Activated CD4-positive, alpha-beta T cell treated with anti-CD3 and anti-CD28 coated beads for 4 hours (primary cell): ENCODE measurements at regions not wholly inside any gene's neighbourhood (a gene's known extent, or its start where the extent isn't known, plus 50 kb on each side); places are given as distances from the start of the nearest gene placed in this dataset.
"Not testable (repeated sequence)": the region's sequence is repeated elsewhere in the genome, so short reads cannot be mapped to it uniquely, and the experiment has no call there.

ENCODE experiments used
- DNase-seq, 2 donors: peaks; one replicate each; pipeline ENCODE4 v3.0.0-alpha.2; 2020

DNA sequence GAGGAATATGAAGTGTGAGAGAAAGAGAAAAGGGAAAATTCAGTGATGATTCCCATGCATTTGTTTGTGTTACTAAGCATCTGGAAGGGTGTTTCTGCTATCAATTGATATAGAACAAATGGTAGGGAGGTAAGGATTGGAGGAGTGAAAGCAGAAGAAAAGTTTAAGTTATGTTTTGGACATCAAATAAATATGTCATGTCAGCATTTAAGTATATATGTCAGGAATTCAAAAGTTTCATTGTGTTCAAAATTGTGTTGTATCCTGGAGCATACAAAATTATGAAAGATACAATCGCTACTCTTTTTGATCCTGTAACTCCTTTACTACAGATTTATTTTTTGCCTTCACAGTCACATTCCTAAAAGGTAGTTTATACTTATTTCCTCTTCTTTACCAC, 885.8 kb downstream of the KCNA4 start:
- DNase-seq, result no peak

DNA sequence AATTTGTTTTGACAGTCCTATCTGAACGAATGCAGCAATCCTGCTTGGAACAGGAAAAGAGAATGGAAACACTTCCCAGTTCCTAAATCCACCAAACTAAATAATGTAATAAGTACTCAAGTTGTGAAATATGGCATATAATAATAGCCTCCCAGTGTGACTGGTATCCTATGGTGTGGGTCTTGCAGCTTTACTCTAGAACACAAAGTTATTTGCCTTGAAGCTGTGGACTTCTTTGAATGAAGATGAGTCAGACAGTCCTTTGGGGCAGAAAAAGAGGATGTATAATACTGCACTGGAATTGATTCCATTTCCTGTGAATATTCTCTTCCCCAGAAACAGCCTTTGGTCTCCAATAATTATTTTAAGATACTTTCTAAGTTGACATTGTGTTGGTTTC, 887.0 kb downstream of the KCNA4 start:
- no peak for DNase-seq

DNA sequence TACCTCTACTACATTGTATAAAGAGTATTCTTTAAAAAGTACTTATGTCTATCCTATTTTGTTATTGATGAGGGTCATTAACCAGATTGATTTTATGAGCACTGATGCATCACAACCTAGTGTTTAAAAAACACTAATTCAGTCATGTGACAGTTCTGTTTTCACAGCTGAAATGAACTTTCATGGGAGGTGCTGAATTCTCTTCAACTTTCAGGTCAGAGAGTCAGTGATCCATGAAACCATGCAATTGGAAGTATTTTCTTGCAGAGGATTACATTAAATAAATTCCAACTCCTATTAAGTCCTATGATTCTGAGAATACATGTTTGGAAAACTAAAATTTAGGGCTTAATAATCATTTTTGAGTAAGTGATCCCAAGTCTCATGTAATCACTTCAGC, 889.4 kb downstream of the KCNA4 start:
- no peak for DNase-seq

DNA sequence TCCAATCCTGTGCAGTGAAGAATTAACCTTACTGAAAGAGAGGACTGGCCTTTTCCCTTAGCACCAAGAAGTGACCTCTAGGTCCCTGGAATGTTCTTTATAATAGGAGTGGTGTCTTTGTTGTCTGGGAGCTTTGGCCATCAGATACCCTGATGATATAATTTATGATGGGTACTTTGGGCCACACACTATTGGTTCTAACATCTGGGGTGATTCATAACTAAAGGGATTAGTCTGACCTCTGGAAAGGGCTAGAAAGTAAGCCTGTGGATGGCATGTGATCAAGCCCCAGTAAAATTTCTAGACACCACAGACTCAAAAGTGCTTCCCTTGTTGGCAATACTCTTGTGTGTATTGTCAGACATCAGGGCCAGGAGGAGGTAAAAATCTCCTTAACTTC, 891.2 kb downstream of the KCNA4 start:
- DNase-seq, result no peak

DNA sequence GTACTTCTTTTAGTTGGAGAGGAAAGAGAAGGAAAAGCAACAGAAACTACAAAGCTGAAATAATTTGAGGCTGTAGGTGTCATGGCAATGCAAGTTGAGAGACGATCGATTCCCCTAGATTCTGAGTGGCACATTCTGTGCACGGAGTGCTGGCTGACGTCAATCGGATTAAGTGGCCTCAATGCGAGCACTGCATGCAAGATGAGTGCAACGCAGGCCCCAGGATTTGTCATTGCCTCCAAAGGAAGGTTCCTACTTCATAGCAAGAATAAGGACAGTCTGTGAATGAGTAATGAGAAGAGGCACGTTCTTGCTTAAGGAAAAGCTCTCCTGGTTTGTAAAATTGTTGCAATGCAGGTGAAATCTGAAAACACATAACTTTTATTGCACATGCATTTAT, 892.4 kb downstream of the KCNA4 start:
- no peak for DNase-seq

DNA sequence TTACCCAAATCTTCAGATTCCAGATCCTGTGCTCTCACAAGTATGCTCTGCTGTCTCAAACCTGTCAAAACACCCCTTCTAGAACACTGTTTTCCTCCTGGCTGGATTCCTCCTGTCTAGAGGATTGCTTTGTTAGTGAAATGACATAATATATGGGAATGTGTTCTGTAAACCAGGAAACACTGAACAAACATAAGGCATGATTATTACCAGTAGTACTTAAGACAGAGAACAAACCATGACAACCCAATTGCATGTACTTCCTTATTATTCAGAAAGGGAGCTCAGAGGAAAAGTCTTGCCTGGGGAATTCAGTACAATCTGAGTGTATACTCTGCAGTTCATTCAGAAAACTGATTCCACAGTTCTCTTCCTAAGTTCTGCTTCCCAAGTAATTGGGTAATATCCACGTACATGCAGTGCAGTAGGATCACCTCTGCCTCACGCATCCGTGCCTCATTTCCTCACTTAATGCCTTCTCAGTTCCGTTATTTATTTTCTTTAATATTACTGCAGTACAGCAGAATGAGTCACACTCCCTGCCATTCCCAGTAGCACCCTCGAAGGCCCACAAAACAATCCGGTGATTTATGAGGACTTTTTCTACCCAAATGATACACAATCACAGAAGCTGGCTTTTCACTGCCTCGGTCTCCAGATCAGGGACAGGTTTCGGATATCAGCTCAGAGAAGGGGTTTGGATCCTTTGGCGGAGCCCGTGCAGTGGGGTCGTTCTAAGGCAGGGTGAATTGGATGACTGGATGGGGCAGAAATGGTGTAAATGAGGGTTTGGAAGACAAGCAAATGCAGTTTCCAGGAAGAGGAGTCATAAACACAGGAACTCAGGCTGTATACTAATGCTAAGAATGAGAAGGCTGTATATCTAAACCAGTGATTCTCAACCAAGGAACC, 896.9 kb downstream of the KCNA4 start:
- no peak for DNase-seq

DNA sequence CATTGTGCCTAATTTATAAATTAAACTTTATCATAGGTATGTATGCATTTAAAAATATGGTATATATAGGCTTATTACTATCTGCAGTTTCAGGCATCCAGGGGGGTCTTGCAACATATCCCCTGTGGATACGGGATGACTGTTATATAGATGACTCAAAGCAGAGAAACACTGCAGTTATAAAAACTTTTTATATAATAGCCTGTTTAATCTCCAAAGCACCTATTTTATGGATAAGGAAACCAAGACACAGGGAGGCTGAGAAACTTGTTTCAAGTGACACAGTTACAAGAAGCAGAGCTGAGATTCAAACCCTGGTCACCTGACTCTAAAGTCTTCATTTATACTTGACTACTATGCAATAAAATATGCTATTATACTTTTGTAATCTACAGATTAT, 897.7 kb downstream of the KCNA4 start:
- no peak for DNase-seq

DNA sequence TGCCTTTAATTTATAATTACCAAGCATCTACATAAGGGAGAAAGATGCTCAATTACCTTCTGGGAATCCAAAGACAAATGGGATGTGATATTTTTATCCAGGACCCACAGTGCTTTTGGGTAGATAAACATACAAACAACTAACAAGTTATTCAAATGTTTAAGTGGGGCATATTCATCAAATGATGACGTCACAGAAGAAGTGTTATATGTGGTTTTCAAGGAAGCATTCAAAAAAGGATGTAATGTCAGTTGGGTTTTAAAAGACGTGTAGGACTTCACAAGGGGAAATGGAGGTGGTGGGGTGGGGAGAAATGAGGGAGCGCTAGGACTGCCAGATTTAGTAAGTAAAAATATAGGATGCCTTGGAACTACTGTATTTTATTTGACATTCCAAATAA, 915.9 kb downstream of the KCNA4 start:
- DNase-seq, result no peak

DNA sequence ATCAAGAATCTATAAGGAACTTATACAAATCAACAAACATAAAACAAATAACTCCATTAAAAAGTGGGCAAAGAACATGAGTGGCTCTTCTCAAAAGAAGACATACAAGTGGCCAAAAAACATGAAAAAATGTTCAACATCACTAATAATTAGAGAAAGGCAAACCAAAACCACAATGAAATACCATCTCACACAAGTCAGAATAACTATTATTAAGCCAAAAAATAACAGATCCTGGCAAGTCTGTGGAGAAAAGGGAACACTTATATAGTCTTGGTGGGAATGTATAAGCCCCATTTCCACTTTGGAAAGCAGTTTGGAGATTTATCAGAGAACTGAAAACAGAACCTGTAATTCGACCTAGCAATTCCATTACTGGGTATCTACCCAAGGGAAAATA, 921.0 kb downstream of the KCNA4 start:
- DNase-seq, result no peak

DNA sequence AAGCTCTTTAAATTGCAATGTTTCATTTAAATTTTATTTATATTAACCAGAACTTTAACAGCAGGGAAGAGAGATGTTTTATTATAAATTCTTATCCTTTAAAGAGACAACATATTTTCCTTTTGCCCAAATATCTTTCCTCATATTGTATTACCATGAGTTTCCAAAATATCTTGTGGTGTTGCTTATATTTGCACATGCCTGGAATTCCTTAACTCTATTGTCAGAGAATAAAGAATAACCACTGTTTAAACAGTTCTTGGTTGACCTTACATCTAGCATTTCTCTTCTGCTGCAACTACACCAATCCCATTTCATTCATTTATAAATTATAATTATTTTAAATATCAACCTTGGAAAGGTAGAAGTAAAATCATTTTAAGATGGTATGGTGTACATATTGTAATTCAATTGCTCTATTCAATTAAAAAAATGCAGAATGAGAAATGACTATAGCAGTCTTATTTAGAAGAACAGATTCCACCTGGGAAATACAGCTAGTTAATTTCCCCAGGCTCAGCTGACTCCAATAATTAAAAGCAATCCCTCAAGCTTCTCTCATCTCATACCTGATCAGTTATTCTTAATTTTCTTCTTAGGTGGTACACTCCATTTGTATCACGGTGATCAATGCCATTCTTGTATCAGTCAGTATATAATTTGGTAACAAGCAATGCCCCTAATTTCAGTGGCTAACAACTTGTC, 923.3 kb downstream of the KCNA4 start:
- DNase-seq, result no peak

DNA sequence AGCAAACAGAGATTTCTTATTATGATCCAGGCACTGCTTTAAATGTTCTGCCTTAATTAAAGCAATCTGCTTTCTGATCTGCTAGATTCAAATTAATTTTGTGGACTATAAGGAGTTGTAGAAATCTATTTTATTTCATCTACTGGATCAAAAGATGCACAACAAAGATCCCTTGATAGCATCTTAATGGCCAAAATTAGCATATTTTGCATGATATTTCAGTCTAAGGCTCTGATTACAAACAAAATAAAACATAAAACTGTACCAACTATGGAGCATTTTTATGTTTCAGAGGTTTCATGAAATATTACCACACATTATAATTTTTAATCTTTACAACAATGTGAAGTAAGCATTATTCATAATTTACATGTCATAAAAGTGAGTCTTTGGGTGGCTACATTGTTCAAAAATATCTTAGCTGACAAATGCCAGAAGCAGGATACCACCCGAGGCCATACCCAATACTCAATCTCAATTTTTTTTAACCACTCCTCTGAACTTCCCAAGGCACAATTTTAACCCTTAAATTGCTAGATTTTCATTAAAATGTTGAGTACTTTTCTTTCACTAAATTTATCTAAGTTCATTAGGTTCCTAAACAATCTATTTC, 929.5 kb downstream of the KCNA4 start:
- DNase-seq, result no peak

DNA sequence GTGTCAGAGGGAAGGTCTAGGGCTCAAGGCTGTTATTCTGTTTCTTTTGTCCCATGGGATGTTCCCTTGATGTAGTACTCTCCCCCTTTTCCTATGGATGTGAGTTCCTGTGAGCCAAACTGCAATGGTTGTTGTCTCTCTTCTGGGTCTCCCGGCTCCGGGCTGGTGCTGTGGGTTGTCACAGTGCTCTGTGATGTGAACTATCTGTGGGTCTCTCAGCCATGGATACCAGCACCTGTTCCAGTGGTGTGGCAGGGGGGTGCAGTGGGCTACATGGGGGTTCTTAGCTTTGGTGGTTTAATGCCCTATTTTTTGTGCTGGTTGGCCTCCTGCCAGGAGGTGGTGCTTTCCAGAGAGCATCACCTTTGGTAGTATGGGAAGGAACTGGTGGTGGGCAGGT, 941.1 kb downstream of the KCNA4 start:
- DNase-seq, result no peak

DNA sequence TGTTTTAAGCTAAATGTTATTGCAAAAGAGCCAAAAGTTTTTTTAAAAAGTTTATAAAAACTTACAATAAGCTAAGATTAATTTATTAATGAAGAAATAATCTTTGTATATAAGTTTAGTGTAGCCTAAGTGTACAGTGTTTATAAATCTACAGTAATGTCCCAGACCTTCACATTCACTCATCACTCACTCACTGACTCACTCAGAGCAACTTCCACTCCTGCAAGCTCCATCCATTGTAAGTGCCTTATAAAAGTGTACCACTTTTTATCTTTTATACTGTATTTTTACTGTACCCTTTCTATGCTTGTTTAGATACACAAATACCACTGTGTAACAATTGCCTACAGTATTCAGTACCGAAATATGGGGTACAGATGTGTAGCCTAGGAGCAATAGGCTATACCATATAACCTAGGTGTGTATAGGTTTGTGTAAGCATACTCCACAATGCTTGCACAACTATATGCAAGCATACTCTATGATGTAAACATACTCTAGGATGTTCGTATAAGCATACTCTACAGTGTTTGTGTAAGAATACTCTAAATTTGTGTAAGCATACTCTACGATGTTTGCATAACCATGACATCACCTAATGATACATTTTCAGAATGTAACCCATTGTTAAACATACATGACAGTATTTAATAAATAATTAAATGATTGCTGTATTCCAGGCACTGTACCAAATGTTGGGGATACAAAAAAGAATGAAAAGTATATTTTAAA, 953.0 kb downstream of the KCNA4 start:
- no peak for DNase-seq

DNA sequence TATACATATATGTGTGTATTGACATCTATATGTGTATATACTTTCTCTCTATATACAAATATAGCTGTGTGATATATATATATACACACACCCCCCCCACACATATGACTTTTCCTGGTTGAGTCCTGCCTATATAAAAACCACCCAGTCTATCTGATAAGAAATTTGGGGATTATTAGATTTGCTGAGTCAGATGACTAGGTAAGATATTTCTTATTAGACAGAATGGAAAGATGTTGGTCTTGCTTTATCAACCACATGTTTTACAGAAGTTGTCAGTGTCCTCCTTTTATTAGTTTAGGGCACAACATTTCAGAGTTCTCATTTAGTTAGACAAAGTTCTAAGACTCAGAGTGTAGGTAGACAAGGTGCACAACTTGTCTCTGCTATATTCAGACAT, 953.3 kb downstream of the METTL15 start:
- no peak for DNase-seq

DNA sequence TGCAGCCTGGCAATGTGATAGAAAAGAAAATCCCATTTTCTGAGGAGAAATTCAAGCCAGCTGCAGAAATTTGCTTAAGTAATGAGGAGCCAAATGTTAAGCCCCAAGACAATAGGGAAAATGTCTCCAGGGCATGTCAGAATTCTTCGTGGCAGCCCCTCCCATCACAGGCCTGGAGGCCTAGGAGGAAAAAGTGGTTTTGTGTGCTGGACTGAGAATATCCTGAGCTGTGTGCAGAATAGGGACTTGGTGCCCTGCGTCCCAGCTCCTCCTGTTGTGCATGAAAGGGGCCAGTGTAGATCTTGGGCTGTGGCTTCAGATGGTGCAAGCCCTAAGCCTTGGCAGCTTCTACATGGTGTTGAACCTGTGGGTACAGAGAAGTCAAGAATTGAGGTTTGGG, 948.3 kb downstream of the METTL15 start:
- DNase-seq, result not testable (repeated sequence)

DNA sequence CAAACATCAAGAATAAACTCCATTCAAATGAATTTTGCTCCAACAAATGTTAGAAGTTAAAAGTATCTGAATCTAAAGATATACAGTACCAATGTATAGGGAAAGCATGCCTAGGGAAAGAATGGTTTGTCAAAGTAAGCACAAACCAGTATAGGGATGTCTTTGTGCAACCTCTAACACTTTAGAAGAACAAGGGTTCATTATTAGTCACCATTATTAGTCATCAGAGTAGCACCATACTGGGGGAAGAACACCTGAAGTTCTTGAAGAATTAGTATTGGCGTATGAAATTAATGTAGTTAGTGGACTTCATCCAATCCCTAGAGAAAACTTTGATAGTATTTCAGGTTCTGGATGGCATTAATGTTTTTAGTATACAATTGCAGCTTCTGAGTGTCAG, 943.7 kb downstream of the METTL15 start:
- DNase-seq, result no peak

DNA sequence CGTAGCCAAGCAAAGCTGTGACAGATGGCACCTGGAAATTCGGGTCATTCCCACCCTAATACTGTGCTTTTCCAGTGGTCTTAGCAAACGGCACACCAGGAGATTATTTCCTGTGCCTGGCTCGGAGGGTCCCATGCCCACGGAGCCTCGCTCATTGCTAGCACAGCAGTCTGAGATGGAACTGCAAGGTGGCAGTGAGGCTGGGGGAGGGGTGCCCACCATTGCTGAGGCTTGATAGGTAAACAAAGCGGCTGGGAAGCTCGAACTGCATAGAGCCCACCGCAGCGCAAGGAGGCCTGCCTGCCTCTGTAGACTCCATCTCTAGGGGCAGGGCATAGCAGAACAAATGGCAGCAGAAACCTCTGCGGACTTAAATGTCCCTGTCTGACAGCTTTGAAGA, 942.8 kb downstream of the METTL15 start:
- not testable (repeated sequence) for DNase-seq

DNA sequence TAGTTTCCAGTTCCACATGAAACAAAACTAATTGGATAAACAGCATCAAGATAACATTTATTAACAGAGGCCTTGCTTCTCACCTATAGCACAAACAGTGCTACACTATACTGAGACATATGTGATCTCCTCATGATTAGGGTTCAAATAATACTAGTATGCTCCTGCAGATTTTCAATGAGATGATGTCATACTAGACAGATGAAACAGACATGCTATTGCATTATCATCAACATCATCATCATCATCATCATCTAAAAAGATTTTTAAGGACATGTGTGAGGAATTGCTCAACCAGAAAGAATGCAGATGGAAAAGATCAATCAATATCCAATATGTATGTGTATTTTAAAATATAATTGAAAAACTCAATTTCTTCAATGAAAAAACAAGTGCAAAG, 932.3 kb downstream of the METTL15 start:
- no peak for DNase-seq

DNA sequence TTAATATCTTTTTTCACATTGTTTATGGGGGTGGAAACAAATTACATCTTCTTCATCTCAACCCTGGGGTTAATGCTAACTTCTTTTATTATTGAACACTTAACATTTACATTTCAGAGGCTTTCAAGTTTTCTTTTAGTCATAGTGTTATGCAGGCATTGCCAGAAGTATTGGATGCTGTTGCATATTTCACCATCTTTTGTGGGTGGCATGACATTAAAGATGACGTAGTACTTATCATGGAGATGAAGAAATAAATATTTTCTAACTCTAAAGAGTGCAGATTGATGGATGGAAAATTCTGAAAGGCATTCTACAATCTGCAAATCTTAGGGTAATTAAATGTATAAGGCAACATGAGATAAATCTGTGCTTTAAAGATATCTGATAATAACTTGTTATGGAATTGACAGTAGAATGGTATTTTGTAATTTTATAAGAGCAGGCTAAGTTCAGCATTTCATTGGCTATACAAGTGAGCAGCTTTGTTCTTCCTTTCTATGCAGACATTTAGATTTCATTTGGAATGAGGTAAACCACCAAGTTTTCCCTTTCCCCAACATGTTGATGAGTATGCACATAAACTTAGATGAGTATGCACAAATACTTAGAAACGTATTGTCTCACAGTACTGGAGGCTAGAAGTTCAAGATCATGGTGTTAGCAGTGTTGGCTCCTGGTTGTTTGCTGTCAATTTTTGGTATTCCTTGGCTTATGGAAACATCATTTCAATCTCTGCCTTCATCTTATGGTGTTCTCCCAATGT, 924.4 kb downstream of the METTL15 start:
- DNase-seq, result no peak

DNA sequence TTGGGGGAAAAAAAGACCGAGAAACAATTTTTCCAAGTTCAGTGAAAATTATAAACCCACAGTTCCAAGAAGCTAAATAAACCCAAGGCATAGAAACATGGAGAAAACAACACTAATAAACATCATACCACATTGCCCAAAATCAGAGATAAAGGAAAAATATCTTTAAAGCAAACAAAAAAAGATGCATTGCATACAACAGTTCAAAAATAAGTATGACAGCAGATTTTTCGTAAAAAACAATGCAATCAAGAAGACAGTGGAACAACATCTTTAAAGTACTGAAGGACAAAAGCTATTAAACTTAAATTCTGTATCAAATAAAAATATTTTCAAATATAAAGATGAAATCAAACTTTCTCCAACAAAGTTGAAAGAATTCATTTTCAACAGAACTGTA, 921.3 kb downstream of the METTL15 start:
- no peak for DNase-seq

DNA sequence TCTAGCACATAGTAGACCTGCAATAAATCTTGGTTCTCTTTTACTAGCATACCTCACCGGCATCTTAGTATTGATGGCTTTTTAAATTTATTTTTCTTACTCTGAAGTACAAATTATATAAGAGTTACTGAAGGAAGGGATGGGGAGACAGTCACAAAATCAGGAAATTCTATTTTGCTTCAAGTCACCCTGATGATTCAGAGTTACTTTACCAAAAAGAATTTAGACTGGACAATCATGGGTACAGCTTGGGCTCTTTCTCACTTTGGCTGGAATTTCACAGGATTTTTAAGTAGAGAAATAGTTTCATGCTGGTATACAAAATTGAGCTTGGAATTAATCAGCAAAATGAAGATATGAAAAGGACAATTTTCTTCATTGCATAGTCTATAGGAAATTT, 919.2 kb downstream of the METTL15 start:
- DNase-seq, result no peak

DNA sequence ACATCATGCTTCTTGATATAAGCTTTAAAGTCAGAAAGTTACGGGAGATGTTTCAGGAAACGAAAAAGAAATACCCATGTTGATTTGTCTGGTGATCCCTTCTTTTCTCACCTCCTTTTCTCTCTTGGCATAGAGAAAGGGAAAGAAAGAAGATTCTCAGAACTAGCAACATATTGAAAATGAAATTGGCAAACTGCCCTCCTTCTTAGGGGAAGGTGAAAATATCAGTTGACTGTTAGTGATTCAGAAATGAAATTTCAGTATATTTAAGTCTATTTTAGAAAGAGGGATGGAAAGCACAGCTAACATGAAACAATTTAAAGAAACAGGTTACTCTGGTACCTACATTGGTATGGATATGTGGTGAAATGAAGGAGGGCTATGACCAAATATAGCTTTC, 918.1 kb downstream of the METTL15 start:
- no peak for DNase-seq

DNA sequence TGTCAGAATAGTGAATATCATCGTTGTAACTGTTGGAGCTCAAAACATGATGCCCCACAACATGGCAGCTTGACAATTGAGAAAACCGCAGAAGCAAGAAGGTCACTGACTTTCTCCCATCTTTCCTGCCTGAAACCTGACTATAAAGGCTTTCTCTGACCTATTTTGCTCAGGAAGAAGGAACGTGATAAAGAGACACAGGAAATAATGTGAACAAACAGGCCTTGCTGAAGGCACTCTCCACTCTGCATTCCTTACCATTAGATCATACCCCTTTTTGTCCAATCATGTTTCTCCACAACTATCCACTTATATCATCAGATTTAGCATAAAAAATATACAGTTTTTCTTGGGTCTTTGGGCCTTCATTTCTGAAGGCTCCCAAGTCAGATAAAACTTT, 916.8 kb downstream of the METTL15 start:
- no peak for DNase-seq
